ENCODE measurements at regions not wholly inside any gene's neighbourhood (a gene's known extent, or its start where the extent isn't known, plus 50 kb on each side); places are given as distances from the start of the nearest gene placed in this dataset.
A peak's percentile ranks its signal among the peaks of the same experiment; 100 is the strongest.

DNA sequence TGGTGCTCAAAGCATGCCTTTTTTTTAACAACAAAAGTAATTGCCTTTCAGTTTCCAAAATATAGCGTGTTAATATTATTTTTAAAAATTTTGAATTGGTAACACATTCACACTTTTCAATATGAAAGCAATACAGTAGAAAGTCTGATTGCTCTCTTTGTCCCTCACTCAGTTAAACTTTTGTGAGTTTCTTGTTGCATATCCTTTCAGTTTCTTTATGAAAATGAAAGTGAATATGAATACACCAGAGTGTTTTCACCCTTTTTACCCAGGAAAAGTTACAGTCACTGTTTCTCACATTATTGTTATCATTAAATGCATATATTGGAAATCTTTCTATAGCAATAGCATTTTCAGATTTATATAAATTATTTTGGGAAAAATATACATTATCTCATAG is 377.4 kb upstream of the CRIM1 start:
- whole genome bisulfite sequencing, 2 donors, result 85 to 90% methylated on average over 1 of the region's 1 CpG
- DNase-seq, result peak in 2 of 3 donors; percentile 5 to 20
- no peak for ATAC-seq (ENCODE audit: insufficient read depth, low FRiP score)
- TF ChIP-seq, protein P1, sequence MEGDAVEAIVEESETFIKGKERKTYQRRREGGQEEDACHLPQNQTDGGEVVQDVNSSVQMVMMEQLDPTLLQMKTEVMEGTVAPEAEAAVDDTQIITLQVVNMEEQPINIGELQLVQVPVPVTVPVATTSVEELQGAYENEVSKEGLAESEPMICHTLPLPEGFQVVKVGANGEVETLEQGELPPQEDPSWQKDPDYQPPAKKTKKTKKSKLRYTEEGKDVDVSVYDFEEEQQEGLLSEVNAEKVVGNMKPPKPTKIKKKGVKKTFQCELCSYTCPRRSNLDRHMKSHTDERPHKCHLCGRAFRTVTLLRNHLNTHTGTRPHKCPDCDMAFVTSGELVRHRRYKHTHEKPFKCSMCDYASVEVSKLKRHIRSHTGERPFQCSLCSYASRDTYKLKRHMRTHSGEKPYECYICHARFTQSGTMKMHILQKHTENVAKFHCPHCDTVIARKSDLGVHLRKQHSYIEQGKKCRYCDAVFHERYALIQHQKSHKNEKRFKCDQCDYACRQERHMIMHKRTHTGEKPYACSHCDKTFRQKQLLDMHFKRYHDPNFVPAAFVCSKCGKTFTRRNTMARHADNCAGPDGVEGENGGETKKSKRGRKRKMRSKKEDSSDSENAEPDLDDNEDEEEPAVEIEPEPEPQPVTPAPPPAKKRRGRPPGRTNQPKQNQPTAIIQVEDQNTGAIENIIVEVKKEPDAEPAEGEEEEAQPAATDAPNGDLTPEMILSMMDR (IDR thresholded peaks at IDR 0.05; ENCODE audit: control extremely low read depth, extremely low read depth), result no peak
- Histone ChIP-seq H3K36me3 (ENCODE audit: control insufficient read depth in 4 of 4, insufficient read depth in 4 of 4, low read length in 4 of 4) (no peaks in the 10 kb centered on the region), H3K4me1 (ENCODE audit: control insufficient read depth in 5 of 5, insufficient read depth in 5 of 5, low read length in 5 of 5) (no peaks in the 10 kb centered on the region), H3K4me3 (no peak overlapping the region), H3K27me3 (ENCODE audit: control insufficient read depth in 3 of 3, insufficient read depth in 3 of 3, low read length in 2 of 3) (no peaks in the 10 kb centered on the region), H3K9me3 (ENCODE audit: control insufficient read depth in 4 of 4, insufficient read depth in 3 of 4, low read length in 3 of 4) (no peaks in the 10 kb centered on the region), H3K9ac (ENCODE audit: insufficient read depth in 1 of 2, low read length in 2 of 2) (no peak overlapping the region), H3K27ac (ENCODE audit: low read depth in 1 of 2, low read length in 1 of 2) (no peak overlapping the region)

DNA sequence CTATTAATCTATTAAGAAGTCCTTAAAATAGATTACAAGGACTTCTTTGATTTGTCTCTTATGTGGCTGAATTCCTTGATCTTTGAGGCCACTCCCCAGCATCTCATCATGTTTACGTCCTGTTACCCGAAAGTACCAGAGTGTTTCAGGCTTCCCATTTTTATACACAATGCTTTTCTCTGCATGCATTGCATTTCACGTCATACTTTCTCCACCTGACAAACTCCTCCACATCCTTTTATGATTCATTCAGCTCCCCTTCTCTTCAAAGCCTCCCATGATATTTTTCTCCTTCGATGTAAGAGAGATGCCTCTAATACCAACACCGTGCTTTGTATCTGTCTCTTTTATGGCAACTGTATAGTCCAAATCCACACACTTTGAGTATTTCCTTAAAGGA is 379.0 kb upstream of the CRIM1 start:
- H3K9ac ChIP-seq (ENCODE audit: insufficient read depth in 1 of 2, low read length in 2 of 2), result no peak overlapping the region
- no peaks in the 10 kb centered on the region for H3K27me3 ChIP-seq (ENCODE audit: control insufficient read depth in 3 of 3, insufficient read depth in 3 of 3, low read length in 2 of 3)
- no peak overlapping the region for H3K4me3 ChIP-seq
- H3K4me1 ChIP-seq (ENCODE audit: control insufficient read depth in 5 of 5, insufficient read depth in 5 of 5, low read length in 5 of 5), result no peaks in the 10 kb centered on the region
- H3K9me3 ChIP-seq (ENCODE audit: control insufficient read depth in 4 of 4, insufficient read depth in 3 of 4, low read length in 3 of 4), result no peaks in the 10 kb centered on the region
- H3K27ac ChIP-seq (ENCODE audit: low read depth in 1 of 2, low read length in 1 of 2), result no peak overlapping the region
- no peak for ATAC-seq (ENCODE audit: insufficient read depth, low FRiP score)
- 89 to 94% methylated on average over 5 of the region's 5 CpGs for WGBS, 2 donors
- TF ChIP-seq, protein P1 (IDR thresholded peaks at IDR 0.05; ENCODE audit: control extremely low read depth, extremely low read depth), result no peak
- DNase-seq, result no peak
- no peaks in the 10 kb centered on the region for H3K36me3 ChIP-seq (ENCODE audit: control insufficient read depth in 4 of 4, insufficient read depth in 4 of 4, low read length in 4 of 4)

DNA sequence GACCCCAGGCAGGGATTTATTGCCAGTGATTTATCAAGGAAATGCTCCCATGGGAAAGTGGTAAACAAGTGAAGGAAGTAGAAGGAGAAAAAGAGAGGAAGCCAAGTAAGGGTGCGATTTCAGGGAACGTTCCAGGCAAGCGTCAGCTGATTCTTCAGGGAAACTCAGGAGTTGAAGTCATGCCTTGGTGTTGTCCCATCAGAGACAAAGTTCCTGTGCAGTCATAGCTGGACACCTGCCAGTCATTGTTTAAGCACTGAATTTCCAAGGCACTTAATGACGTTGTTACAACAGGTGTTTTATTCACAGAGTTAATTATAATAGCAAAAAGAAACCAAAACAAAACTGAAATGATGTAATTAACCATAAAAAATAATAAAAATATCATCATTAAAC is 381.8 kb upstream of the CRIM1 start:
- Histone ChIP-seq H3K4me1 (ENCODE audit: control insufficient read depth in 5 of 5, insufficient read depth in 5 of 5, low read length in 5 of 5) (no peaks in the 10 kb centered on the region), H3K27me3 (ENCODE audit: control insufficient read depth in 3 of 3, insufficient read depth in 3 of 3, low read length in 2 of 3) (no peaks in the 10 kb centered on the region), H3K9me3 (ENCODE audit: control insufficient read depth in 4 of 4, insufficient read depth in 3 of 4, low read length in 3 of 4) (no peaks in the 10 kb centered on the region), H3K4me3 (no peak overlapping the region), H3K36me3 (ENCODE audit: control insufficient read depth in 4 of 4, insufficient read depth in 4 of 4, low read length in 4 of 4) (no peaks in the 10 kb centered on the region), H3K27ac (ENCODE audit: low read depth in 1 of 2, low read length in 1 of 2) (peak overlapping the region in 1 of 2 donors; percentile 57), H3K9ac (ENCODE audit: insufficient read depth in 1 of 2, low read length in 2 of 2) (no peak overlapping the region)
- DNase-seq (peak; percentile 19 to 74 (median 28)), ATAC-seq (ENCODE audit: insufficient read depth, low FRiP score) (no peak)
- WGBS, 2 donors, result 47 to 53% methylated on average over 4 of the region's 4 CpGs
- TF ChIP-seq, protein P1 (IDR thresholded peaks at IDR 0.05; ENCODE audit: control extremely low read depth, extremely low read depth), result no peak

DNA sequence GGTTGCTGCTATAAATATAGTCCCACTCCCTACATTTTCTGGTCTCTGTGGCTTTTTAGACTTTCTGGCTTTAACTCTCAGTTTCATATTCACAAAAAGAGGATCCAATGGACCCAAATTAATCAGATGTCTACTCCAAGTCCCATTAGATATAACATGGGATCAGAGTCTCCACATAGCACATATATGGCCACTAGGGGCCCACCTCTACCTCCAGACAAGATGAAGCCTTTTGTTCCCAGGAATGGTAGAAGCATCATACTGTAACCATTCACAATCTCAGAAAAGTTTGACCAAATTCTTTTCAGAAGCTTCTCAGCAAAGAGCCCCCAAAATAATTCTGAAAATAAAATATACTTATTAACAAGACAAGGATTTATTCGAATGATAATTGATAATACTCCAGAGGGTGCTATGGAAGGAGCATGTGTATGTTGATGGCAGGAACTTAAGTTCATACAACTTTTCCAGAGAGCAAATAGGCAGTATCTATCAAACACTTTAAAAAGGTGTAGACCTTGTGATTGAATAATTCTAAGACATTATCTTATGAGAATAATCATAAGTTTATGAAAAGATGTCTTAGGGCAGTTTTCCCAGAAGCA is 382.3 kb upstream of the CRIM1 start:
- H3K27me3 ChIP-seq (ENCODE audit: control insufficient read depth in 3 of 3, insufficient read depth in 3 of 3, low read length in 2 of 3), result no peaks in the 10 kb centered on the region
- ATAC-seq (ENCODE audit: insufficient read depth, low FRiP score), result no peak
- peak overlapping the region in 1 of 2 donors; percentile 57 for H3K27ac ChIP-seq (ENCODE audit: low read depth in 1 of 2, low read length in 1 of 2)
- DNase-seq, result peak in 2 of 3 donors; percentile 7 to 45
- H3K9me3 ChIP-seq (ENCODE audit: control insufficient read depth in 4 of 4, insufficient read depth in 3 of 4, low read length in 3 of 4), result no peaks in the 10 kb centered on the region
- no peaks in the 10 kb centered on the region for H3K4me1 ChIP-seq (ENCODE audit: control insufficient read depth in 5 of 5, insufficient read depth in 5 of 5, low read length in 5 of 5)
- H3K9ac ChIP-seq (ENCODE audit: insufficient read depth in 1 of 2, low read length in 2 of 2), result no peak overlapping the region
- H3K36me3 ChIP-seq (ENCODE audit: control insufficient read depth in 4 of 4, insufficient read depth in 4 of 4, low read length in 4 of 4), result no peaks in the 10 kb centered on the region
- 27 to 46% methylated on average over 1 of the region's 1 CpG for WGBS, 2 donors
- TF ChIP-seq, protein P1 (IDR thresholded peaks at IDR 0.05; ENCODE audit: control extremely low read depth, extremely low read depth), result peak; percentile 6
- no peak overlapping the region for H3K4me3 ChIP-seq

Data from lung (tissue), 11 donors.